ENCODE measurements at regions not wholly inside any gene's neighbourhood (a gene's known extent, or its start where the extent isn't known, plus 50 kb on each side); places are given as distances from the start of the nearest gene placed in this dataset.

DNA sequence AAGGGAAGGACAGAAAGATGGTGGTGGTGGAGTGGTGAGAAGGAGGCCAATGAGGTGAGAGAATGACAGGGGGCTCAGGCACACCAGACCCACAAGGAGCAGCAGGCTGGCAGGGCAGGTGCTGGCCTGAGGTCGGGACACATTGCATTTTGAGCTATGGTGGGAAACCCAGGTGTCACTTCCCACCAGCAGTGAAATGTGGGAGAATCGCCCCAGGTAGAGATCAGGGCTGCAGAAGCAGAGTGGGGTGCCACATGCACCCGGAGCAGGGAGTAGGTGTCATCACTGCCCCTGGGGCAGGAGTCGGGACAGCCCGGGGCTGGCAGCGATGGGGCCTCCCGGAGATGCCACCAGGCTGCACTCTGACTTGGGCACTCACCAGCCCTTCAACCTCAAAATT lies 315.8 kb downstream of the BCL11B start:
- Histone ChIP-seq H4K91ac (ENCODE audit: insufficient read depth, low read depth, low read length) (no peak overlapping the region), H2BK15ac (ENCODE audit: low read depth, low read length) (no peak overlapping the region), H3K79me1 (ENCODE audit: low read depth in 1 of 2, low read length in 2 of 2) (no peaks in the 10 kb centered on the region), H3K27me3 (ENCODE audit: control insufficient read depth, insufficient read depth, low read length) (no peaks in the 10 kb centered on the region), H3K27ac (ENCODE audit: insufficient read depth, low read length) (no peak overlapping the region), H3K9me1 (ENCODE audit: insufficient read depth, low read length) (no peaks in the 10 kb centered on the region), H4K20me1 (ENCODE audit: insufficient read depth, low read length) (no peaks in the 10 kb centered on the region), H3K14ac (replicated peaks; ENCODE audit: low read depth, low read length) (no peak overlapping the region), H3K9me3 (ENCODE audit: control insufficient read depth, insufficient read depth, low read length) (peaks cover 47% of the 10 kb centered on the region), H3K56ac (ENCODE audit: extremely low read depth, insufficient read depth, low read length) (no peak overlapping the region), H3K9ac (ENCODE audit: low read depth, low read length) (no peak overlapping the region), H3K18ac (ENCODE audit: low read depth, low read length) (no peak overlapping the region), H2BK5ac (ENCODE audit: low read depth, low read length, poor library complexity, severe bottlenecking) (no peak overlapping the region), H2AK5ac (ENCODE audit: low read depth, low read length) (no peak overlapping the region), H2BK120ac (ENCODE audit: low read depth, low read length) (no peak overlapping the region), H4K8ac (ENCODE audit: low read depth in 2 of 2, low read length in 2 of 2) (no peak overlapping the region), H3K23ac (ENCODE audit: low read depth, low read length) (no peak overlapping the region), H3K4me2 (ENCODE audit: low read depth, low read length) (no peak overlapping the region), H3K36me3 (ENCODE audit: control insufficient read depth, insufficient read depth, low read length) (no peaks in the 10 kb centered on the region), H3K4me1 (ENCODE audit: control insufficient read depth, insufficient read depth, low read length) (no peaks in the 10 kb centered on the region), H3K4me3 (ENCODE audit: insufficient read depth, low read depth, low read length) (no peak overlapping the region), H3K4ac (ENCODE audit: low read depth, low read length) (no peak overlapping the region), H4K5ac (ENCODE audit: low read depth, low read length) (no peak overlapping the region), H2BK20ac (ENCODE audit: low read depth, low read length) (no peak overlapping the region), H2AK9ac (replicated peaks; ENCODE audit: low read depth, low read length, poor library complexity) (no peak overlapping the region), H2AFZ (replicated peaks; ENCODE audit: low read length, poor library complexity) (no peak overlapping the region)
- CTCF ChIA-PET = no interaction called here
- intact Hi-C loops (cut with micrococcal nuclease) (no loop called here), in situ Hi-C loops (cut with MboI; ENCODE audit: low sequenced_read_pairs) (no loop called here), dilution Hi-C loops (cut with HindIII; ENCODE audit: low sequenced_read_pairs, unreplicated experiment) (no loop called here)
- no TSS peak for BruUV-seq (replicated peaks)
- no peak for TF ChIP-seq MAFK (IDR thresholded peaks at IDR 0.05; ENCODE audit: low read depth, low read length)
- TF ChIP-seq NFE2L2 (IDR thresholded peaks at IDR 0.05; ENCODE audit: low read depth, low read length) = no peak
- WGBS, 2 experiments (ENCODE audit: extremely low coverage in 2 of 2, insufficient read length in 1 of 2) = no CpG with 5 or more reads among the region's 7 CpGs
- ATAC-seq (ENCODE audit: low read depth) (no peak), DNase-seq (no peak)
- POLR2A ChIA-PET (ENCODE audit: unreplicated experiment) = no interaction called here

Measured in IMR-90 (cell line).